Dendritic cell treated with granulocyte-macrophage colony-stimulating factor and Interleukin-4, amounts not matched to agents 40 ng/mL and 50 ng/mL, for 4 days (primary cell): ENCODE measurements at regions not wholly inside any gene's neighbourhood (a gene's known extent, or its start where the extent isn't known, plus 50 kb on each side); places are given as distances from the start of the nearest gene placed in this dataset.
"Not testable (repeated sequence)": the region's sequence is repeated elsewhere in the genome, so short reads cannot be mapped to it uniquely, and the experiment has no call there.

Experiments used
- H3K27ac Mint-ChIP-seq: one replicate; pipeline ENCODE4 v1.8.0; 2022; ENCODE audit warnings: mild to moderate bottlenecking, mixed read lengths
- H3K27me3 Mint-ChIP-seq: one replicate; pipeline ENCODE4 v1.8.0; 2022; ENCODE audit warnings: mild to moderate bottlenecking, mixed read lengths
- H3K36me3 Mint-ChIP-seq: one replicate; pipeline ENCODE4 v1.8.0; 2022; ENCODE audit warnings: low read depth, mixed read lengths
- H3K4me1 Mint-ChIP-seq: one replicate; pipeline ENCODE4 v1.8.0; 2022; ENCODE audit warnings: low read depth, mixed read lengths
- H3K4me3 Mint-ChIP-seq: one replicate; pipeline ENCODE4 v1.8.0; 2022; ENCODE audit warnings: mild to moderate bottlenecking, moderate library complexity, mixed read lengths
- H3K9me3 Mint-ChIP-seq: one replicate; pipeline ENCODE4 v1.8.0; 2022; ENCODE audit warnings: mixed read lengths
- intact Hi-C: fragments of 100-400 bp; cut with micrococcal nuclease; formaldehyde crosslinking; loops from one replicate; pipeline ENCODE4 v1.15.0; 2022

- H3K27me3 Mint-ChIP-seq, H3K36me3 Mint-ChIP-seq, H3K4me3 Mint-ChIP-seq, H3K9me3 Mint-ChIP-seq, H3K4me1 Mint-ChIP-seq, intact Hi-C loops, H3K27ac Mint-ChIP-seq: not testable (repeated sequence)
Measured at GRCh38 chr2:87174454-87174853, 152.8 kb upstream of the PLGLB1 start.

DNA sequence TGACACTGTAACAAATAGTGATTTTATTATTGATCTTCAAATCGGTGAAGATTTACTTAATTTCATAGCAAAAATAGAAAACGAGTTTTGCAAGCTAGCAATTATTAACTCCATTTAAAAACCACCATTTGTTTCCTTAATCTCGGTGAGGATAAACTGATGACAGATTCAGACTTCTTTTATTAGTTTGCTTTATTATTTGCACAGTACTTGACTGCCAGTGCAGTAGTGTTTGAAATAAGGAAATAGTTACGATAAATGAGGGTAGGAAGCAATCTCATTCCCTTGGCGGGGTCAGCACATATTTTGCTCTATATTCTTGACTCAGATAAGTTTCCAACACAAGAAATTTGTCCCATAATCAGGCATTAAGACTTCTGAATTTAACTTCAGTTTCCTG lies 161.7 kb upstream of the PLGLB1 start:
- H3K4me1 Mint-ChIP-seq, H3K4me3 Mint-ChIP-seq, H3K27me3 Mint-ChIP-seq, intact Hi-C loops, H3K36me3 Mint-ChIP-seq, H3K27ac Mint-ChIP-seq, H3K9me3 Mint-ChIP-seq: not testable (repeated sequence)

DNA sequence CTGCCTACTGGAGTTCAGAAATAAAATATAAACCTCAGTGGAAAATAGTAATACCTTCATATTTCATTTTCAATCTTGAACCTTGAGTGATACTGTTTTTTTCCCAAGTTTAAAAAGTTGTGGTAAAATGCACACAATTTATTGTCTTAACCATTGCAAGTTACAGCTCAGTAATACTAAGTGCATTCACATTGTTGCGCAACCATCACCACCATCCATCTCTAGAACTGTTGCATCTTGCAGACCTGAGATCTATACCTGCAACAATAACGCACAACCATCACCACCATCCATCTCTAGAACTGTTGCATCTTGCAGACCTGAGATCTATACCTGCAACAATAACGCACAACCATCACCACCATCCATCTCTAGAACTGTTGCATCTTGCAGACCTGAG lies 162.6 kb upstream of the PLGLB1 start:
- H3K4me1 Mint-ChIP-seq, H3K27me3 Mint-ChIP-seq, intact Hi-C loops, H3K9me3 Mint-ChIP-seq, H3K36me3 Mint-ChIP-seq, H3K27ac Mint-ChIP-seq, H3K4me3 Mint-ChIP-seq: not testable (repeated sequence)

DNA sequence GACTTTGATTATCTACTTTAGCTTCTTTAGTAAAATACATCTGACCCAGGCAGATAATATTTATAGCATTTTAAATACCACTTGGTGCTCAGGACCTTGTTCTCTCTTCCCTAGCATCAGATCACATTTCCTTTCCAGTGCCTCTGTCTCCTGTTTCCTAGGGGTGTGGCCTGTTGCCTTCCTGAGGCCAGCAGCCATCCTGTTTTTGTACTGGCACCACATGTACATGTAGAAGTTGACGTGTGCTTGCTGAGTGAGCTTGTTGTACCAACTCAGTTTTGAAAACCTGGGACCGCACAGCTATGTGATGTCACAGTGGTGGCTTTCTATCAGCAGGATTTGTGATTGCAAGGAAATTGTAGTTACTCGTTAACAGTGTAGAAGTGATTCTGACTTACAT lies 167.6 kb upstream of the PLGLB1 start:
- H3K4me3 Mint-ChIP-seq, H3K36me3 Mint-ChIP-seq, H3K9me3 Mint-ChIP-seq, H3K27me3 Mint-ChIP-seq, H3K27ac Mint-ChIP-seq, H3K4me1 Mint-ChIP-seq, intact Hi-C loops: not testable (repeated sequence)

DNA sequence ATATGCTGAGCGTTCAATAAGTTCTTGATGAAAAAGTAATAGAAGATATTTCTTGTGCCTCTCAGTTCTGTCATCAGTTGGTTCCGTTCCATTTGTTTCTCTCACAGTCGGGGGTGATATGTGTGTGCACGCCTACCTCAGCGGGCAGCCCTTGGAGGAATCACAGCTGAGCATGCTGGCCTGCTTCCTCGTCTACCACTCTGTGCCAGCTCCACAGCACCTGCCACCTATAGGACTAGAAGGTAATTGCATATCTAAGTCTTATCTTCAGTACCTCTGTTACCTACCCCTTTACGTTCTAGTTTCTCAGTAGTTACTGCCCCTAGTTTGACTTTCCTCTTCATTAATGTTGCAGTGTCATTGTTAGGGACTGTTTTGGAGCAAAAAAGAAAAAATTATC lies 171.7 kb upstream of the PLGLB1 start:
- H3K36me3 Mint-ChIP-seq, H3K4me3 Mint-ChIP-seq, H3K4me1 Mint-ChIP-seq, H3K9me3 Mint-ChIP-seq, H3K27me3 Mint-ChIP-seq, intact Hi-C loops, H3K27ac Mint-ChIP-seq: not testable (repeated sequence)

- H3K4me1 Mint-ChIP-seq, H3K9me3 Mint-ChIP-seq, H3K4me3 Mint-ChIP-seq, H3K27ac Mint-ChIP-seq, H3K27me3 Mint-ChIP-seq, intact Hi-C loops, H3K36me3 Mint-ChIP-seq: not testable (repeated sequence)
Measured at GRCh38 chr2:87194254-87194999, 172.8 kb upstream of the PLGLB1 start.

DNA sequence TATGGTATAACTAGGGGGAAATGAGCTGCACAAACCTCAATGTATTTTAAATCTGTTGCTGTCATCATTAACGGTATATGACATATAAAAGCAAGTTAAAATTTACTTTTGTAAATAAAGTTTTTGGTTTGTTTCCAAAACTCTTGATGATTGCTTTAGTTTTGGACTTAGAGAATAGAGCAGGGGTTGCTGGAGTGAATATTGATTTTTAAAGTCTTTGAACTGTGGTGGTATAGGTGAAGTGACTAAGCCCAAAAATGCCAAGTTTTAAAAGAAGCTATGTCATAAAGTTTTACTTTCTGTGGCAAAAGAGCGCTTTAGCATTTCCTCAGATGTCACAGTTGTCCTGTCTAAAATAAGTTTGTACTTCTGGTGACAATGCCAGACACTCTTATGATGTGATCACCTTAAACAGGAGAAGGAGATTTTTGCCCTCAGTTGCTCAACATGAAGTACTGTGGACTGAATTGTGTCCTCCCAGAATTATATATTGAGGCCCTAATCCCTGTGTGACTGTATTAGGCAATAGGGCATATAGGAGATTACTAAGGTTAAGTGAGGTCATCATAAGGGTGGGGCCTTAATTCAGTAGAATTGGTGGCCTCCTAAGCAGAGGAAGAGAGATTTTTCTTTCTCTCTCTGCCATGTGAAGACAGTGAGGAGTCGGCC lies 175.2 kb upstream of the PLGLB1 start:
- intact Hi-C loops, H3K9me3 Mint-ChIP-seq, H3K4me1 Mint-ChIP-seq, H3K27me3 Mint-ChIP-seq, H3K36me3 Mint-ChIP-seq, H3K27ac Mint-ChIP-seq, H3K4me3 Mint-ChIP-seq: not testable (repeated sequence)

- H3K9me3 Mint-ChIP-seq: peaks cover 14% of the 10 kb centered on the region
- H3K36me3 Mint-ChIP-seq, H3K4me1 Mint-ChIP-seq, H3K27ac Mint-ChIP-seq, intact Hi-C loops, H3K27me3 Mint-ChIP-seq, H3K4me3 Mint-ChIP-seq: not testable (repeated sequence)
Measured at GRCh38 chr2:87198422-87198821, 176.8 kb upstream of the PLGLB1 start.

- H3K4me3 Mint-ChIP-seq, H3K36me3 Mint-ChIP-seq, intact Hi-C loops, H3K4me1 Mint-ChIP-seq, H3K27ac Mint-ChIP-seq, H3K27me3 Mint-ChIP-seq: not testable (repeated sequence)
- peaks cover 18% of the 10 kb centered on the region for H3K9me3 Mint-ChIP-seq
Measured at GRCh38 chr2:87199228-87199627, 177.6 kb upstream of the PLGLB1 start.

DNA sequence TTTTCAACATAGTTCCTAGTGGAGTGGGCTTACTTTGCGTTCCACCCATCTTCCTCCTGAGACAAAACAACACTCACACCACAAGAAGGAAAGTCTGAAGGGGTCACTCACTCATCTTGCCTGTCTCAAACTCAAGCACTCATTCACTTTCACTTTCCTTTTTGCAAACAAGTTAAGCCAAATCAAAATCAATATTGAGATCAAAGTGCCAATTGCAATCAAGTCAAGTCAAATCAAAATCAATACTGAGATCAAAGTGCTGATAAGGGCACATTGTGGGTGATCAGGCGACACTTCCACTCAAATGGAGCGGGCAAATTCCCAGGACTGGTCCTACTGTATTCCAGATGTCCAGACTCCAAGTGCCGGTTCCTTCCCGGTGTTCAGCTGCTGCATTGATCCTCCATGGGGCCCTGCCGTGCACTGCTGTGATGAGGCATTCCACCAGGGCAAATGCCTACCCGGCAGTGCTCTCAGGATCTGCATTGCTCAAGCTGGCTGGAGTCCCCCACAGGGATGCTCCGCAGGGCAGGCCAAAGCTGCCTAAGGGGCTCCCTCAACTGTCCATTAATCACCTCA lies 183.0 kb upstream of the PLGLB1 start:
- intact Hi-C loops, H3K27me3 Mint-ChIP-seq, H3K4me3 Mint-ChIP-seq, H3K36me3 Mint-ChIP-seq, H3K27ac Mint-ChIP-seq, H3K4me1 Mint-ChIP-seq: not testable (repeated sequence)
- H3K9me3 Mint-ChIP-seq: peaks cover 25% of the 10 kb centered on the region

DNA sequence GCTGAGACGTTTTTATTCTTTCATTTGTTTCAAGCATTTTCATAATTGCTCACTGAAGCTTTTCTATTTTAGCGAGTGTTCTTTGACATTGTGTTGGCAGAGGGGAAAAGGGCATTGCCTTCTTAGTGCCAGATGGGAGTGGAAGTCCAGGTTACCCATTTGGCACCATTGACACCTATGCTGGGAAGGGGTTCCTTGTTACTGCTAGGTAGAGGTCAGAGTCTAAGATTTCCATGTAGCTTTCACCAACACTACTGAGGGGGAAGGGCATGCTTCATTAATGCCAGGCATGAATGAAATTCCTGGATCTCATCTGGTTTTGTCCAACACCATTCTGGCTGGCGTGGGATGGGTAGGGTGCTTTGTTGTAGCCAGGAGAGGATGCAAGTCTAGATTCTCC lies 191.3 kb upstream of the PLGLB1 start:
- H3K9me3 Mint-ChIP-seq, H3K4me3 Mint-ChIP-seq, intact Hi-C loops, H3K27me3 Mint-ChIP-seq, H3K27ac Mint-ChIP-seq, H3K36me3 Mint-ChIP-seq, H3K4me1 Mint-ChIP-seq: not testable (repeated sequence)

DNA sequence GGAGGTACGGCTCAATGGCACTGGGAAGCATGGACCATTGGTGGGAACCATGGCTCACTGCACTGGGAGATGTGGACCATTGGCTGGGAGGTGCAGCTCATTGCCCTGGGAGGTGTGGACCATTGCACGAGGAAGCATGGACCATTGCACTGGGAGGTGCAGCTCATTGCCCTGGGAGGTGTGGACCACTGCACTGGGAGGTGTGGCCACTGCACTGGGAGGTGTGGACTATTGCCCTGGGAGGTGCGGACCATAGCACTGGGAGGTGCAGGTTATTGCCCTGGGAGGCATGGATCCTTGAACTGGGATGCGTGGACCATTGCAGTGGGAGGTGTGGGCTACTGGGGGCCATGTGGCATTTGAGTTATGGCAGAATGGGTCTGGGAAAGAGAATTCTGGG lies 195.4 kb upstream of the PLGLB1 start:
- intact Hi-C loops, H3K4me3 Mint-ChIP-seq, H3K36me3 Mint-ChIP-seq, H3K9me3 Mint-ChIP-seq, H3K27ac Mint-ChIP-seq, H3K4me1 Mint-ChIP-seq: not testable (repeated sequence)
- peaks cover 11% of the 10 kb centered on the region for H3K27me3 Mint-ChIP-seq

DNA sequence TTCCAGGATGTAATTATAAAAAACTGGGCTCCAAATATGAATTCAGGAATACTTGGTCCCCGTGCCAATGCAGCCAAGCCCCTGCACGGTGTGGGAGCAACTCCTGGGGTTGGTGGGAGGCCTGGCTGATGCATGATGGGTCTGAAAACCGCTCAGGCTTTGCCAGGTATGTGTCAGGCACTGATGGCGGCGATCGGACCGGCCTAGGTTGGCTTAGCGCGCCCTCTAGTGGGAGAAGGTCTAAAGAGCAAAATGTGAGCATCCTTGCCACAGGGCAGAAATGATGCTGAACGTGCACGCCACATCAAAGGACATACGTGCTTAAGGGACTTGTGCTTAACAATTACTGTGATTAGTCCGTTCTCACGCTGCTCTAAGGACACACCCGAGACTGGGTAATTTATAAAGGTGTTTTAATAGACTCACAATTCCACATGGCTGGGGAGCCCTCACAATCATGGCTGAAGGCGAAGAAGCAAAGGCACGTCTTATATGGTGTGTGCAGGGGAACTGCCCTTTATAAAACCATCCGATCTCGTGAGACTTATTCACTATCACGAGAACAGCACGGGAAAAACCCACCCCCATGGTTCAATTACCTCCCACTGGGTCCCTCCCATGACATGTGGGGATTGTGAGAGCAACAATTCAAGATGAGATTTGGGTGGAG lies 196.2 kb upstream of the PLGLB1 start:
- H3K36me3 Mint-ChIP-seq, H3K4me1 Mint-ChIP-seq, H3K9me3 Mint-ChIP-seq, intact Hi-C loops, H3K4me3 Mint-ChIP-seq, H3K27ac Mint-ChIP-seq: not testable (repeated sequence)
- H3K27me3 Mint-ChIP-seq: peaks cover 15% of the 10 kb centered on the region

DNA sequence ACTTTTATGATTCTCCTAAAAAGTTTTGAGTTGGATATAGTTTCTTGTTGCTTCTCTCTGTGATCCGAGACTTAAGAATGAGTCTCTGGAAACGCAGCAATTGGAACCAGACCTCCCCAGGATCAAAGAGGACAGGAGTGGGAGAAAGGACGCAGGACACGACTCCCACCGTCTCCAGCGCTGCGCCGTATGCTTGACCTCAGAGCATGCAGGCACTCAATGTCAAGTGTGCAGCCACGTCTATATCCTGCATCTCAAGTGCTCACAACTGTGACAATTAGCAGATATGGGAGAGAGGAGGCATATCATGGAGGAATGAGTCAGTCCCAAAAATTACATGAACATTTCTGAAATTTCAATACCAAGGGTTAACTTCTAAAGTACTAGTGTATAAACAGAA lies 199.0 kb upstream of the PLGLB1 start:
- H3K9me3 Mint-ChIP-seq, intact Hi-C loops, H3K27ac Mint-ChIP-seq, H3K4me1 Mint-ChIP-seq, H3K4me3 Mint-ChIP-seq, H3K36me3 Mint-ChIP-seq: not testable (repeated sequence)
- H3K27me3 Mint-ChIP-seq: peaks cover 15% of the 10 kb centered on the region
